ENCODE measurements at regions not wholly inside any gene's neighbourhood (a gene's known extent, or its start where the extent isn't known, plus 50 kb on each side); places are given as distances from the start of the nearest gene placed in this dataset.
A peak's percentile ranks its signal among the peaks of the same experiment; 100 is the strongest.

DNA sequence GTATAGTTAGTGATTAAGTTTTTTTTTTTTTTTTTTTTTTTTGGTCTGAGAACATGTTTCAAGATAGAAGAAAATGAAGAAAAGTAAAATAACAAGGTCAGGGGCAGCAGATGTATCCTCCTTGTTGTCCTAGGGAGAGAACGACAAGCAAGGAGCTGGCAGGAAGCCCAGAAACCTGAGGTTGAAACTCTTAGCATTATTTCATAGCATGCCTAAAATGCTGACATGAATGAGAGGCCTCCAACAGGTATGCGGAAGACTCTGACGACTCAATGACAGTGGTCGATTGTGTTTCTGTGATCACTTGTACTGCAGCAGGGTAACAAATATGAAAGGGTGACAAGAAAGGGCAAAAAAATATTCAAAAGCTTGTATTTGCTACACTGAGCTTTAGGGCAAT is 415.9 kb downstream of the PLA2G4A start:
- DNase-seq: no peak

DNA sequence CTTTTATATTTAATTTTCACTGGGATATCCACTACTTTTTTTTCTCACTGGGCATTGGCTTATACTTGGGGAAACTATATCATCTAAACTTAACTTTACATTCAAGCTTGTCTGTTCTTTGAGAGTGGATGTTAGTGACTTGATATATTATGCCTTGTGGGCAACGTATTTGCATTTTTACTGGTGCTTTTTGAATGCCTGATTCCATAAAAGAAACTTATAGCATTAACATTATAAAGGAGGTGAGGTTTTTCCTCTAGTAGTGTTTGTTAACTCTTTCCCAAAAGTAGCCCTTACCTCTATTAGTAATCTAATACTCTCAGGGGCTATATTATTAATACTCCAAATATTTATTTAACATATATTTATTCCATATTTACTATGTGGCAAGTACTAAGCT is 416.5 kb downstream of the PLA2G4A start:
- no peak for DNase-seq

DNA sequence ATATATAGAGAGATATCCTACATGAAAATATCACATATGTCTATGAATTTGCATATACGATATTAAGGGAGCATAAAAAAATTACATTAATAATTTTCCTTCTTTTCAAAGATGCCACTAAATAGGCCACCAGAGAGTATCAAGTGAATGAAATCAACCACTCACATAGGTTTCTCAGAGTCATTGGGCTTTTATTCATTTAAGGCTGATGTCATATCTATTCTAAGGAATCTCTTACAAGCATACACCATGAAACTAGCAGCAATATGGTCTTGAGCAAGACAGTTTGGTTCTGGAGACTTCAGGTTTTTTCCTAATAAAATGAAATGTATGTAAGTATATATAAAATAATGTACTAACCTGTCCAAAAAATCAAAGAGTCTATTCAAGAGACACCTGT is 420.4 kb downstream of the PLA2G4A start:
- no peak for DNase-seq

DNA sequence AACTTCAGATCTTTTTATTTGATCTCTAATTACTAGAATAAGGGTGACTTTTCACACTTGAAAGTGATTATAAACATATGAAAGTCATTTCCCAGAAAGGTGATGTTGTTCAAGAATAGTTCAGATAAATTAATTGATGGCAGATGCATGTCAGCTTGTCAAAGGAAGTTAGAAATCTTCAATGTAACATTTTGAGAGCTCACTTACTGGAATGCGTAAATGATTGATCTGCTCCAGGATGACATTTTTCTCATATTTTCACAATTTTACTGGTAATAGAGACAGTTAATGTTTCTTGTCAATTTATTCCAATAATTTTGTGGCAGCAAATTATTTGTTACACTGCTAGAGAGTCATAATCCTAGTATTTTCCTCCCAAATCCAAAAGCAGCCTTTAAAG is 424.2 kb downstream of the PLA2G4A start:
- DNase-seq: no peak

DNA sequence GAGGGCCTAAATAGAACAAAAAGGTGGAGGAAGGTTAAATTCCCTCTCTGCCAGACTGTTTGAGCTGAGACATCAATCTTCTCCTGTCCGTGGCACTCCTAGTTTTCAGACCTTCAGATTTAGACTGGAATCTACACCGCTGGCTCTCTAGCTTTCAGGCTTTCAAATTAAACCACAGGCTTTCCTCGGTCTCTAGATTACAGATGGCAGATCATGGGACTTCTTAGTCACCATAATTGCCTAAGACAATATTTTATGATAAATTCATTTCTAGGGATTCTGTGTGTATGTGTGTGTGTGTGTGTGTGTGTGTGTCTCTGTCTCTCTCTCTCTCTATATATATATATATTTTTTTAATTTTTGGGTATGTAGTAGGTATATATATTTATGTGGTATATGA is 428.7 kb downstream of the PLA2G4A start:
- DNase-seq: no peak

DNA sequence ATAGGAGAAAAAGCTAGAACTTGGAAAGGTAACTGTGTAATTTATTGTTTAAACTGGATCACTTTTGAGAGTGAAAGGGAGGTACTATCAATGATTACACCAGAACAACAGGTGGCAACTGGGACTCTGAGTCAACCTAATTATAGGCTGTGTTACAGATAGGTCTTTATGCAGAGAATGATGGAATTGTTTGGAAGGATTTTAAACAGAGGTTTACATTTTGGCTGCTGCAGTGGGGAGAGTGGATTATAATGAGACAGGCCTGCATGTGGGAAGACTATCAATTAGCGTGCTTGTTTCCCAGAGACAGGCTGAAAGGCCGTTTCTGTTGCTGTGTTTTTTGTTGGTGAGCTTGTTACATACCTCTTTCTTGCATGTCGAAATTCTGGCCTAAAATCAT is 432.9 kb downstream of the PLA2G4A start:
- DNase-seq: no peak

DNA sequence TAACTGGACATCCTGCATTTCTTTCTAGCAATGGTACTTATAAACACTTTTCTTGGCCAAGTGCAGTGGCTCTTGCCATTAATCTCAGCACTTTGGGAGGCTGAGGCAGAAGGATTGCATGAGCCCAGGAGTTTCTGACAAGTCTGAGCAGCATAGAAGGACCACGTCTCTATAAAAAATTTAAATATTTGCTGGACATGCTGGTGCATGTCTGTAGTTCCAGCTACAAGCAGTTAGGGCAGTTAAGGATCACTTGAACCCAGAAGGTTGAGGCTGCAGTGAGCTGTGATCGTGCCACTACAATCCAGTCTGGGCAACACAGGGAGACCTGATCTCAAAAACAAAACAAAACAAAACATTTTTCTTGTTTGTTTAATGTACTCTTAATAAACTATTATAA is 434.0 kb downstream of the PLA2G4A start:
- DNase-seq: no peak

DNA sequence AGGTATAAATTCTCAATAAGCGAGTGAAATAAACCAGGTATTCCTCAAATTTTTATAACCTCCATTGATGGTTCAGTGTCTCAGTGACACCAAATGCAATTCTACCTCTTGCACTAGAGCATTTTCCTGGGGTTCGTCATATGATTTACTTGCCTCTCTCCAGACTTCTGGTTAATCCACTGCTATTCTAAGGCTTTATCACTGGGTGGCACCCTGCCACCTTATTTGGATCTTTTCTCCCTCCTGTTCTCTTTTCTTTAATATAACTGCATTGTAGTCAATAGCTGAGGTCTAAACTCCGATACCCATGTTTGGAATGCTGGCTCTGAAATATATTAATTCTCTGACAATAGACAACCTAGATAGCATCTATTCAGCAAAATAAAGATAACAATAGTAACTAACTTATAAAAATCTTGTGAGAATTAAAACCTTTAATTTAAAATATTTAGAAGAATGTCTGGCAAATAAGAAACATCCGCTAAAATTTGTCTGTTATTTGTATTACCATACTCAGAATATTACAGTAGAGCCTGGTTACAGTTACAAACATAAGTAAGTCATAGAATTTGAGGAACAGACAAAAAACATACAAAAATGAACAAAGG is 436.4 kb downstream of the PLA2G4A start:
- peak; percentile 41 for DNase-seq

DNA sequence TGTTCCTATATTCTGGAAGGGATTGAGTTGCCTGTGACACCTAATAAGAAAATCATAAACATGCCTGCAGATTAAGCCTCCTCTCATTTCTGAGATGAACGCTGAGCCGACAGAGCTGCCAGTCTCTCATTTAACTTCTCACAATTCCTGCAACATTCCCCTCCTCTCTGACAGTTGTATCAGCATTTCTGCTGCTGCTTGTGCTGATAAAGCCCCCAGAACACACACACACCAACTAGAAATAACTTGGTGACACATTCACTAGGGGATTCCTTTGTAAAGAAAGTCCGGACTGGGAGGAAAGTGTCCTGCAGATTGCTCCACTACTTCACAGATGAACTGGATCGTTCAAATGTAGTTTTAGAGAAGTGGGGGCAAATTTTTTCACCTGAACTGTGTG is 437.3 kb downstream of the PLA2G4A start:
- no peak for DNase-seq

DNA sequence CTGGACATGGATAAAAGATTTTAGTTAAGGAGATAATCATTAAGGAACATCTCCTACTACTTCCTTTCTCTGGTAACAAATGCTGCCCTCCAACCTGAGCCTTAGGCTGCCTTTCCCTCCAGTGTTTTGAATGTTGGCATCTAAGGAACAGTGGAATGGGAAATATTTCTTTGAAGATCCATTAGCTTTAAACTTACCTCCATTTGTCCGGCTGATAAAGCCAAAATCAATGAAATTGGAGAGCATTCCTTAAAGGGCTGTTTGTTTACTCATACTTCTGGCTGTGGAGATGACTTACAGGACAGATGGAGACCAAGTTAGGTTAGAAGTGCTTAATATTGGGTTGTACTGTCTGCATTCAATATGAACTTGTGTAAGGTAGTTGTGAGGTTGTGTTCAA is 439.1 kb downstream of the PLA2G4A start:
- no peak for DNase-seq

DNA sequence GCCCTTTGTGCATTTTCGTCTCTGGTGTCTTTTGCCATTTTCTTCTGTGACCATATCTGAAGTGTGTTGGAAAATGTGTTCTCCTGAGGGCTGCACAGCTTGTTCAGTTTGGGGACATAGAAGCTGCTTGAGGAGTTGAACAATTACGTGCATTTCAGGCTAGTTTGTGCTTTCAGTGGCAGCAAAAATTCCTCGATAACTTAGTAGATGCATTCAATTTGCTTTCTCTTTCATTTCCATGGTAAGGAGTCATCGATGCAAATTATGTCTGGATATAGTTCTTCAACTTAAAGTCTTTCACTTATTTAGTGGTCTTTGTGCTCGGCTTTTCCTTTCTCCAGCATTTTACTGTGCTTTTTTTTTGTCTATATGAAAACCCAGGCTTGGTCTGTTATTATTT is 441.5 kb downstream of the PLA2G4A start:
- DNase-seq: no peak

DNA sequence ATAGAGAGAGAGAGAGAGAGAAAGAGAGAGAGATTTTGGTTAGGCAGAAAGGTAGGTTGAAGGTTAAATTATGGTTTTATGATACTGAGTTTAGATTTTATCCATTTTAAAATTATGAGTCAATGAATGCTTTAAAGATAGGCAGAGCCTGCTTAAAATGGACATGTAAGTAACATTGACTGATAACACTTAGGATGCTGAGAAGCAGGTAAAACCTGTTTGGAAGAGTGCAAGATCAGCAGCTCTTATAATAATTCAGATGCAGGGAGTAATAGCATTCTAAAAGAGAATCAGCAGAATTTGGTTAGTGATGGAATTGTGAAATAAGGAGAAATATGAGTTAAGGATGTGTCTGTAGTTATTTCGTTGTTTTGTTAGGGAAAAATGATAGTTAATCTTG is 446.6 kb downstream of the PLA2G4A start:
- DNase-seq: no peak

DNA sequence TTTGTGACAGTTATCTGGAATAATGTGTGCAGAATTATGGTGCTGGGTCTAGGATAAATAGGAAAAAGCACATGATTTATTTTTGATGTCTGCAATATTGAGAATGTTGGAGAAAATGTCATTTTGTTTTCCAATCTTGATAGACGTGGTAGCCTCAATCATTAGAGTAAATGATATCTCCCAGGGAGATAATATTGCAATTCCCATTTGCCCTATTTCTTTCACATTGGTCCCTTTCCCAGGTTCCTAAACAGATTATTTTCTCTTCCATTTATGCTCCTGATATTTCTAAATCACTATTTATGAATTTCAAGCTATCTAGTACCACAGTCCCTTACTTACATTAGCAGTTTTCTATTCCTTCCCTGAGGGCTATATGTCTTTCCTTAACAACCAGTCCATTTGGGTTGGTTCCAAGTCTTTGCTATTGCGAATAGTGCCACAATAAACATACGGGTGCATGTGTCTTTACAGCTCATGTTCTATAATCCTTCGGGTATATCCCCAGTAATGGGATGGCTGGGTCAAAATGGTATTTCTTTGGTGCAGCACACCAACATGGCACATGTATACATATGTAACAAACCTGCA is 447.3 kb downstream of the PLA2G4A start:
- DNase-seq: no peak

DNA sequence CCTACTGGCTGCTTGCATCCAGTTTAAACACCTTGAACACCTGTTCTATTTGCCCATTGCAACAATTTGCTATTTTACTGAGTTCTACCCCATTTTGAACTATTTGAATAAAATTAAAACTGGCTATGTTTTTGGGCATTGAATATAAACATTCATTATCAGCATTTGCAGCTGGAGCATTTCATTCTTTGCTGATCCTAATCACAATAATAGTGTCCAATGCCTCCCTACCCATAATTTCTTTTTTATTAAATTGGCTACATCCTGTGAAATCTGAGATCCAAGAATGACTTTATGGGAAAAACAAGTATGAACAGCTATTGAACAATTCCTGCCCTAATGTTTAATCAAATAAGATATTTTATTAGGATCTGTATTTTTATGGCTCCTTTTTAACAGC is 447.9 kb downstream of the PLA2G4A start:
- DNase-seq: no peak

DNA sequence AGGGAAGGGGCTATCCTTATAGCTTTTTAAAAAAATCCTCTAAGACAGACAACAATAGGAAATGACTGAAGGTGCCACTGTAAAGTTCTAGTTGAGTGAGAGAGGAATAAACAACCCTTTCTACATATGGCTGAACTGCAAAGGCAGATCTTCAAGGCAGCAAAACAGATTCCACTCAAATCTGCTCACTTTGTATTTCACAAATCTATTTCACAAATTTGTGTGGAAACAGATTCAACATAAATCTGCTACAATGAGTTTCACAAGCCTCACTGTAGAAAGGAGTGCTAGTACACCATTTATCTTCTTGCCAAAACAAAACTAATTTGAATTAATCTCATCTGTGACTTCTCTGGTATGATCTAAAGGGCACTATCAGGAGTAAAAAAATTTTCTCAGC is 451.3 kb downstream of the PLA2G4A start:
- no peak for DNase-seq

DNA sequence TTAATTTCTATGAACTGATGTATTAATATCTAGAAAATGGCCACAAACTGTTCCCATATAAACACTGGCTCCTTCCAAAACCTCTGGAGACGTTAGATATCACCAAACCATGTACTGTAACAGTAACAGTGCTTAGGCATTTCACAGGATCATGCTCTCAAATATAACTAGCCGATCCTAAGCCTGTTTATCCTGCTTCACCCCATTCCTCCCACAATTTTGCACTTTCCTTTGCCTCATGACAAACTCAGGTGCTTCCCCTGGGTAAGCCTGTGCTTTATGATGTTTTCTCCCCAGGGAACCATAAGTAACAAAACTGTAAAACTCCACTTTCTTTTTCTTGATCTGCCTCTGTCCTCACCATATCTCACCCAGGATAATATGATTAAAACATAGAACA is 452.3 kb downstream of the PLA2G4A start:
- DNase-seq: no peak

DNA sequence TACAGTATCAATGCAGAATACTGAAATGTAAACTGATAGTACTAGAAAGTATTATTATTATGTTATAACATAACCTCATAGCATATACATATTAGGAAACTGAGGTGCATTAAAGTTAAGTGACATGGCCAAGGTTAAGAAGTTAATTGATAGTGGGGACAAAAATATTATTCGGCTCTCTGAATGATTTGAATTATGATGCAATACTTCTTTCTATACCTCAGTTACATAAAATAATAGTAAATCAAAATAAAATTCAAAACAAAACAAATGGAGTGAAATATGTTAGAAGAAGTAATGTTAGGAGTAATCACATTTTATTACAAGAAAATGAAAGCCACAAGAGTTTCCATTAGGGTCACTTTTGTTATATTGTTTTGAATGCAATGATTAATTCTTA is 455.2 kb downstream of the PLA2G4A start:
- DNase-seq: no peak

DNA sequence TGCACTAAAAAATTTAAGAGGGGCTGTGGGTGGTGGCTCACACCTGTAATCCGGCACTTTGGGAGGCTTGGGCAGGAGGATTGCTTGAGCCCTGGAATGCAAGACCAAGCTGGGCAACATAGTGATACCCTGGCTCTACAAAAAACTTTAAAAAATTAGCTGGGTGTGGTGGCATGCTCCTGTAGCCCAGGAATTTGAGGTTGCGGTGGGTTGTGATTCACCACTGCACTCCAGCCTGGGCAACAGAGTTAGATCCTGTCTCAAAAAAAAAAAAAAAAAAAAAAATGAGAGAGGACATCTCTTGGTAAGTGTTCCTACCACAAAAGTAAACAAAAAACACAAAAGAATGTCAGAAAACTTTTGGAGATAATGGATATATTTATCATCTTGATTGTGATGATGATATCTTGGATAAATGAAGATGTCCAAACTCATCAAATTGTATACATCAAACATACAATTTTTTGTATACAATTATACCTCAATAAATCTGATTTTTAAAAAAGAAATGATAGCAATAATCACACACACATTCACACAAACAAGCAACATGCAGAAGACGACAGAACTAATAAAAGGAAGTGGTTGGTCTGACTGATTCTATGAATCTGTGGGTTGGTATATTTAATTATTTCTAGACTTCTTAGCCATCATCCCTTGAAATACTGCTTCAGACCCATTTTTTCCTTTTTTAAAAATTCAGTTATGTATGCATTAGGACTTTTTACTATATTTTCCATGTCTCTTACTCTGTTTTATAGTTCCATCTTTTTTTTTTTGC is 465.9 kb downstream of the PLA2G4A start:
- no peak for DNase-seq

DNA sequence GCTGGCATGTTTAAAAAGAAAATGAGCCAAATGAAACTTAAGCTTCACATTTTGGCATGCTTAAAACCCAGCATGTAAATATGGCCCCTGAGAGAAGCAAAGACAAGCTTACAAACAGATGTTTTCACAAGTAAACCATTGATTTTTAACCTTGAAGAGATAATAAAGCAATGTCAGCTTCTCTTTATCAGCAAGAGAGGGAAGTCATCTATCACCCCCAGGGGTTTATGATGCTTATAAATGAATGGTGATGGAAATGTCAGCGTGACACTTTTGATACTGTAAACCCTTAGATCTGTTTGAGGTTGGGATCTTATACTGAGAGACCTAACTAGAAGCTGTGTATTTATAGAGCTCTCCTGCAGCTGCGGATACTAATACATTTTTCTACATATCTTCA is 471.3 kb downstream of the PLA2G4A start:
- DNase-seq: no peak

DNA sequence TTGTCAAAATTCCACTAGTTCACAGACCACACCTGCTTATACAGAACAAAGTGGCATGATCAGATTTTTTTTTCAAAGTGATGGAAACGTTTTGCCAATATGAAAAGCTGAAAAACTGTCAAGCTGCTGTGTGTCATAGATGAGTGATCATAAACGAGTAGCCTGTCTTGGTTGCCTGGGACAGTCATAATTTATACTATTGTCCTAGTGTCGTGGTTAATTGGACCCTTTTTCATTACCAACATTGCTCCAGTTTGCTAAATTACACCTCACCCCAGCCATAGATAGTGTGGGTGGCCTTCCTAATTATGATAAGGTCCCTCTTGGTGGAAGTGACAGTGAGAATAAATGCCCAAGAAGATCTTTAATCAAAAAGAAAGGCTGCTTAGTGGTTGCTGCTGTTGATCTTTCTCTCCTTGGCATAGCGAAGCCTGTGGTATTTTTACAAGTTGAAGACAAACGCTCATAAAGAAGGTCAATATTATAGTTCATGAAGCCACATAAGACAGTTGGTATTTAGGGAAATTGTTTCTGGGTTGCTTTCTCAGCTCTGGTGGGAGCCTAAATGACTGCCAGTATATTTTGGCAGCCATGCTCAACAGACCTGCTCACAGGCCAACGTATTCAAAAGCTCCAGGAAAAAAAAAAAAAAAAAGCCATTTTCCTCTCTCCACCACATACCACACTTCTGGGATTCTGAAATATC is 478.1 kb downstream of the PLA2G4A start:
- no peak for DNase-seq

DNA sequence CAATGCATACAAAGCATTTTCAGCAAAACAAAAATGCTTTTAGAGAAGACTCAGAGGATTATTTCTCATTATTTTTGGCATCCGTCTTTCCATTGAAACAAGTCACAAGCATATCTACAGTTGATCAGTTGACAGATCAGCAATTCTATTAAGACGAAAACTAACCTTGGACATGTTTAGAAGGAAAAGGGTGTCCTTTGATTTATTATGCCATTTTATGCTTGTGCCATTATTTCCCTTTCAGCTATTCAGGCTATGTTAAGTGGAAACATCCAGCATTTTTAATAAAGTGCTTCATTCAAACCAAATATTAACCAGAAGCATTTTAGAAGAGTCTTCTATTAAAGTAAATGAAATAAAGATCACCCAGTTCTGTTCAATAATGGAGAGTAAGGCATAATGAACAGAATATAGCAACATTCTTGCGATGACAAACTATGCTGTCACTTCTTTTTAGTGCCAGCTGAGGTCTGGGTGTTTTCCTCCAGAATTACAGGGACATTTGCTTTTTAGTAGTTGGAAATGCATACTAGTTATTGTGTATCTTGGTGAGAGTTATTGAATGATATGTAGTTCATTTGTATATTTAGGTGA is 481.4 kb downstream of the PLA2G4A start:
- DNase-seq: no peak

DNA sequence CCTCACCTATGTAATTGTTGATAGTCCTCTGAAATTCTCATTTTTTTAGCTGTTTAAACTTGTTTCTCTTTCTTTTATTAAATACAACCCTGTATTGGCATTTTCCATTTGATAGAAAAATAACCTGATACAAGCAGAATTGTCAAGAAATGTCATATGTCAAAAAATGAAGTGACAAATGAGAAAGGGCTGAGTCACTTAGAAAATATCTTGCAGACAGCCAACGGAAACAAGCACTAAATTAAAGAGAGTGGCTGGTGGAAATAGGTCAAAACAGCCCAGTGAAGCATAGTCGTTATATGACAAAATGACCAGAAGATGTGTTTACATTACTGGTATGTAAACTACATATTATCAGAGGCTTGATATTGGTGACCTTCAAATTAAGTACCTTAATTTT is 484.4 kb downstream of the PLA2G4A start:
- DNase-seq: no peak

DNA sequence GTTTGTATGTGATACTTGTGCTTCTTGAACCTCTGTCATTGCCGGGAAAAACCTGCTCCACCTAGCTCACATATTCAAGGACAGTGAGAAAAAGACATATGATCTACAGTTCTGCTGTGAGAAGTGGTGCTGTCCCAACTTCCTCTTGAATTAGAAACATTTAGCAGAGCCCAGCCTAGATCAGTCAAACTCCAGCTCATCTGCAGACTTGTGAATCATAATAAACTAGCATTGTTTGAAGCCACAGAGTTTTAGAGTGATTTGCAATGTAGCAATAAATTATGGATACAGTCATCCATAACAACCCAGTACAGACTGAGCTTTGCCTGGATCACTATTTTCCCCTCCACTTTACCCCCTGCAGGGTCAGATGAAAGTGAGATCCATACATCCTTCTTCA is 497.8 kb downstream of the PLA2G4A start:
- no peak for DNase-seq
